ENCODE measurements at regions not wholly inside any gene's neighbourhood (a gene's known extent, or its start where the extent isn't known, plus 50 kb on each side); places are given as distances from the start of the nearest gene placed in this dataset.
A peak's percentile ranks its signal among the peaks of the same experiment; 100 is the strongest.

- 0 out of 2 replicates have a peak, but pooled peaks have one; percentile 26 for TF ChIP-seq ZNF512B (CRISPR knock-in tag; IDR thresholded peaks at IDR 0.05; ENCODE audit: borderline replicate concordance)
- TF ChIP-seq TAF1 (CRISPR knock-in tag; IDR thresholded peaks at IDR 0.05): 0 out of 2 replicates have a peak, but pooled peaks have one; percentile 22
- peak; percentile 36; the same call in 1 of the 2 replicates for TF ChIP-seq FOXA3 (CRISPR knock-in tag; IDR thresholded peaks at IDR 0.05)
- TF ChIP-seq FOSL1 (CRISPR knock-in tag; IDR thresholded peaks at IDR 0.05; ENCODE audit: borderline replicate concordance): no peak
- peak; percentile 76 for TF ChIP-seq ZNF687 (CRISPR knock-in tag; IDR thresholded peaks at IDR 0.05)
- no peak for TF ChIP-seq ZNF883 (CRISPR knock-in tag; IDR thresholded peaks at IDR 0.05; ENCODE audit: not compliant biosample characterization)
- no peak for TF ChIP-seq HNF1B (CRISPR knock-in tag; IDR thresholded peaks at IDR 0.05)
- peak; percentile 74; the same call in 1 of the 2 replicates for TF ChIP-seq MYC (CRISPR knock-in tag; IDR thresholded peaks at IDR 0.05; ENCODE audit: borderline replicate concordance)
- TF ChIP-seq USF2 (IDR thresholded peaks at IDR 0.05; ENCODE audit: low read depth, low read length): peak; percentile 86
- TF ChIP-seq USF2 (CRISPR knock-in tag; IDR thresholded peaks at IDR 0.05; ENCODE audit: borderline replicate concordance): peak; percentile 94; the same call in 1 of the 2 replicates
- 0 out of 2 replicates have a peak, but pooled peaks have one; percentile 14 for TF ChIP-seq ZBTB7B (CRISPR knock-in tag; IDR thresholded peaks at IDR 0.05)
- 0 out of 2 replicates have a peak, but pooled peaks have one; percentile 17 for TF ChIP-seq ZKSCAN8 (CRISPR knock-in tag; IDR thresholded peaks at IDR 0.05; ENCODE audit: borderline replicate concordance)
- TF ChIP-seq ZNF766 (CRISPR knock-in tag; IDR thresholded peaks at IDR 0.05; ENCODE audit: borderline replicate concordance): 0 out of 2 replicates have a peak, but pooled peaks have one; percentile 24
- peak; percentile 25; the same call in 1 of the 2 replicates for TF ChIP-seq ZNF292 (CRISPR knock-in tag; IDR thresholded peaks at IDR 0.05; ENCODE audit: borderline replicate concordance, low read depth)
- peak; percentile 27; the same call in 1 of the 2 replicates for TF ChIP-seq ZNF34 (CRISPR knock-in tag; IDR thresholded peaks at IDR 0.05; ENCODE audit: borderline replicate concordance)
- TF ChIP-seq ZNF605 (CRISPR knock-in tag; IDR thresholded peaks at IDR 0.05): peak; percentile 81
- 0 out of 2 replicates have a peak, but pooled peaks have one; percentile 34 for TF ChIP-seq AHR (CRISPR knock-in tag; IDR thresholded peaks at IDR 0.05)
- no peak for TF ChIP-seq NFATC3 (CRISPR knock-in tag; IDR thresholded peaks at IDR 0.05)
These were observed 63.1 kb downstream of the RHOB start (continued) for GRCh38 chr2:20509770-20510490.

All from HepG2 (cell line).